GM18520 (cell line): ENCODE measurements at regions not wholly inside any gene's neighbourhood (a gene's known extent, or its start where the extent isn't known, plus 50 kb on each side); places are given as distances from the start of the nearest gene placed in this dataset.
"Not testable (repeated sequence)": the region's sequence is repeated elsewhere in the genome, so short reads cannot be mapped to it uniquely, and the experiment has no call there.

ENCODE experiments used
- ATAC-seq: cut with Tn5 transposase; IDR thresholded peaks from one replicate; pipeline ENCODE4 v1.9.1; 2021; ENCODE audit not compliant: unreplicated experiment

DNA sequence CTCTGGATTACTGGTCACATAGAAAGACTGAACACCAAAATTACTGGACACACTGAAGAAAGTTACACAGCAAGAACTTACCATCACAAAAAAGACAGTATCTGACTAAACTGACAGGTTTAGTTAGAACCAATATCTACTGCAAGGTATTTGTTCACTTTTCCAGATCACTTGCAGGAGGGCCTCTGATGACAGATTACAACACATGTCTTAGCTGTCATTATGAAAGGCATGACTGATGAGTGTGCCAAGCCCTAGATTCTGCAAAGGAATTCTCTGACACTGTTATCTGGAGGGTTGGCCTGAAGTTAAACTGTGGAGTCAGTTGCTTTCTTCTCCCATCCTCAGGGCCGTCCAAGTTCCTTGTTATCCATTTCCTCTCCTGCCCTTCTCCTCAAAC is 242.7 kb downstream of the KIF20B start:
- no peak for ATAC-seq

DNA sequence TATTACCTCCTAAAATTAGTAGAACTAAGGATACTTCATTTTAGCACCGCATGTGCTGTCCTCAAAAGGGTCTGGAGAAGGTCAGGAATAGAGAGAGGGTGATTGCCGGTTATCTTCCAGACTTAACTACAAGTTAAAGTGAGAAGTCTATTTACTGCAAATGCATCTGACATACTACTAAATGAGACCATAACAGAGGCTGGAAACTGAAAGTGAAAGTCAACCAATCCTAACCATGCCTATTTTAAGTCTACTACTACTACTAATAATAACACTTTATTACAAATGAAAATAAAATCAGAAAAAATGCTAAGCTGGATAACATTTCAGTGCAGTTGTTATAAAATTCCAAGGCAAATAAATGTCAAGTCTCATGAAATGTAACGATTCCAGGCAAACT is 244.7 kb downstream of the KIF20B start:
- ATAC-seq, result no peak

DNA sequence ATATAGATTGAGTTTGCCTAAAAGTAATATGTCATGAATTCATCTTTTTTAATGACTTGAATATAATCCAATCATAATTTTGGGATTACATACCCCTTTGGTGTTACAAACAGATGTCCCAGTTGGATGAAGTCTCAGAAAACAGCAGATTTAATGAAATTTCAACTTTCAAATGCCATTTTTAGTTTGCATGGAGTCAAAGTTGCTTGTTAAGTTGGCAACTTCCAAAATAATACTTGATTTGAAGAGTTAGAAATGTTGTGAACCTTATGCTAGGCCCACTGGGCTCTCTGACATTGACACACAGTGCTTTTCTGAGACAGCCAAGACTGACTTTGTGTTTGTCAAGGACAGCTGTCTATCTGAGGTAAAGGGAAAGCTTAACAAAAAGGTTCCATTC is 248.1 kb downstream of the KIF20B start:
- ATAC-seq, result no peak

DNA sequence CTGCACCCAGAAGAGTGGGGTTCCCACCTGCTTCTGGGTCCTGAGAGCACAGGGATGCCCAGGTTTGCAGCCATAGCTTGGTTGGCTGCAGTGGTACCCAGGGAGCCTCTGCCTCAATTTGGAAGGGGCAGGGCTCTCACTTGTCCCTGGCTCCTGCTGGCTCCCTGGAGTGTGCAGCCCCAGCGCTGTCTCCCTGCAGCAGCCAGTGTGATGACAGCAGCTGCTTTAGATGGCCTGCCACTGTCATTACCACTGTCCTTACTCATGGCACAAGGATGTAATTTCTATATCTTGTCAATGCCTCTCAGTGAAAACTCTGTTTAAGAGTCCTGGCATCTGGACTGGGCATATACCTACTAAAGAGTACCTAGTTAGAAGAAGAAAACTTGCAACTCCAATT is 250.9 kb downstream of the KIF20B start:
- no peak for ATAC-seq

DNA sequence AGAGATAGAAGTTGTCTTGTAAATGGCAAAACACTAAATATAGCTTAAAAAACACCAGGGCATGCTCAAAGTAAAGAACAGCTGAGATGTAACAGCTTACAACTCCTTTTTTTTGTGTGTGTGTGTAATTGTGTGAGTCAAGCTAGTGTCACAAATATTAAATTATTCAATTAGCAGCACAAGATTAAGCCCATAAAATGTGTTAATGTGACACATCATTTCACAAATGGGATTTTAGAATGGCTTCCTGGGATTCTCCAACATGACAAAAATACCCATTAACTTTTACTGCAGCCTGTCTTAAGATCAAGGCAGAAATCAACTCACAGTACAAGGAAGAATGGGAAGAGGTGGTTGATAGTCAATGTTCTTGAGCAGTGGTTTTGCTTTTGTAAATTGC is 251.4 kb downstream of the KIF20B start:
- no peak for ATAC-seq

DNA sequence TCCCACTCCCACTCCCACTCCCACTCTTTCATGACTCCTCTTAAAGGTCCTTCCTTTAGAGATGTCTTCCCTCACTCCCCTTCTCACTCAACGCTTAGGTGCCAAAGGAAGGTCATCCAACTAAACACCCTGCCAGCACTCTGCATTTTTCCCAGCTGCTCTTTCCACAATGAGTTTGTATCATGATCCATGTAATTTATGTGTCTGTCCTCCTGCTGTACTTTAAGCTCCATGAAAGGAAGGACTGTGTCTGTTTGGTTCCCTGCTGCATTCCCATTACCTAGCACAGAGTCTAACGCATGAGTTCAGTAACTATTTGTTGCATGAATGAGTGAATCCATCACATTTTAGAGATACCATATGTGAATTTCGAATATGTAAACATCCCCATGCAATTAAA is 252.7 kb downstream of the KIF20B start:
- no peak for ATAC-seq

DNA sequence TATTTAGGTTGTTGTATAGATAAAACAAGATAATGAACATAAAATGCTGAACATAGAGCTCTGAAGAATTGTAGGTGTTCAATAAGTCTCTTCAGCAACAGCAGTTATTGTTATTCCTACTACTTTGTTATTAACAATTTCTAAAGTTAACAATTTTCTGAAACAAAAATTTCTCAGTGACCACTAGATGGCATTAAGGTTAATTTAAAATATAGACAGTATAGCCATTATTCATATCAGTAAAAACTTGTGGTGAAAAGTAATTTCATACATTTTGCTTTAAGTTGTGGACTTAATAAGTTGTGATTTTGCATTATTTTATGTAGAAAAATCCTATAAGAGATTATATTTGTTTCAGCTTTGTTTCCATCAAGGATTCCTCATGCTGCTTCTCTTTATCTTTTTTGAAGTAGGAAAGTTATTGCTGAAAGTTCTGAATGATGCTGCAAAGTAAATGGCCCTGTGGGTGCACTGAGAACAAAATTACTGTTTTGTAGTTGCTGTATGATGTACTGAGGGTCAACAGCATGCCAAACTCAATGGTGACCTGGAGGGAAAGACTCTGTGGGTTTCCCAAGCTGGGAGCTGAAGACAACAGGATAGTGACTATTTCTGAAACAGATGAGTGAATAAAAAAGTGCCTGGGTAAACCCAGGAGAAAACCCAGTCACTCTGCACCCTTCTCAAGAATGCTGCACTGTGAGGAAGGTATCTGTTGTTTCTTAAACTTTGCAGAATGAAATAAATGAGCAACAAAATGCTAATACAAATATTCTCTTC is 253.6 kb downstream of the KIF20B start:
- ATAC-seq, result no peak

DNA sequence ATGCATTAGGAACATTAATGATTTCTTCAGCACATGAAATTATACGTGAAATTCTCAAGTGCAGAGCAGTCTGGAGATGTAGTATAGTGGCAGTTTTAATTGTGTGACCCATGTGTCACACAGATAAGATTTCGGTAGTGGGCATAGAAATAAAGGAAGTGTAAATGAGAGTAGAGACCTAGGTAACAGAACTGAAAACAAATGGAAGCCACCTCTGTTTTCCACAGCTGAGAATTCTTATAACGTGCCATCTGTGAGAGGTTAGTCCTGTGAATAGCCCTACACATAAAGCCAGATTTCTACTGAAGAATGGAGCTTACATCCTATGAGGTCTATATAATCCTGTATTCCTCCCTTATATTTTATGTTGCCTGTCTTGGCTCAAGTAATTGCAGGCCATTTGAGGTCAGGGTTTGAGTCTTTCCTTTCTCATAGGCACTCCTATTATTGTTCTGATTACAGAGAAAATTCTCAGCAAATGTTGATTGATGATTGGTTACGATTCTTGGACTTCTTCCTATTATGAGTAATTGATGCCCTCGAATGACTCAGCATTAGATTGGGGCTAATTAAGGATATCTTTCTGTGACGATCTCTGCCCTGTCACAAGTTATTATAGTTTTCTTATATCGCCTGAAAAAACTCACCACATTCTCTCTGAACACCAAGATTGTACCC is 258.2 kb downstream of the KIF20B start:
- ATAC-seq, result no peak

DNA sequence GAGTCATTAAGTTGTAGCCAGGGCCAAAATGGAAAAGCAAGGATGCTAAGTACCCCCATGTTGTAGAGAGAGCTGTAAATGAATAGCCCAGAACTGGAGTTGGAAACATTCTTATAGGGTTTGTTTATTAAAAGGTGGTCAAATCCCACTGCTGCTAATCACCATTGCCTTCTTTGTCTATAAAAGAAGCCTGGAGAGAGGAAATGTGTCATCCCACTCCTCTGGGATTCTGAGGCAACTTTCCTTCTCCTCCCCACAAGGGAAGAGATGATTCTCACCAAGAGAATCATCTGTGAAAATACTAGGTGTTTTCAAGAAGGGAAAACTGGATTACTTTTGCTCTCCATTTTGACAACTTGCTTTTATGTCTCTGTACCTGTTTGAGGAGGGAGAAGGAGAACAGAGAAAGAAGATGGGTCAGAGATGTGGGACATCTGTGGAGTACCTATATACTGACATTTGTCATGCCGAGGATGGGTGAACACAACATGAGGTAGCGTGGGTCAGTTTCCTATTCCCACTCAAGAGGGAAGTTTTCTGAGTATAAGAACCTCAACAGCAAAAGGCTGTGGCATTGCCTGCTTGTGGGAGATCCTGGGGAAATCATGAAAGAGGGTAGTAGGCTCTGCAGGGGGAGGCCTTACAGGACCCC is 262.2 kb downstream of the KIF20B start:
- ATAC-seq, result no peak

DNA sequence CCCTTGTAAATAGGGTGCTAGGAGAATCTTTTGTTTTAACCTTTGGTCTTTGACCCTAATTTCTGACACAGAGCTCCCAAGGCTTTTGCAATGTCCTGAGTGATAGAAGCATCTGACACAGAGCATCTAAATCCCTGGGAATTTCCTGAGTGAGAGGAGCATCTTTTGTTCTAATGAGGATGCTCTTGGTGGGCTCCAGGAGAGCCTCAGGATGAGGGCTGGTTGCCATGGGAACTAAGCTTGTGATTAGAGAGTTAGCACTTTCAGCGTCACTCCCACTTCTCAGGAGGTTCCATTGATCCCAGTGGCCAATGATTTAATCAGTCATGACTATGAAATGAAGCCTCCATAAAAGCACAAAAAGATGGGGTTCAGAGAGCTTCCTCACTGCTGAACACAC is 264.8 kb downstream of the KIF20B start:
- ATAC-seq, result no peak

DNA sequence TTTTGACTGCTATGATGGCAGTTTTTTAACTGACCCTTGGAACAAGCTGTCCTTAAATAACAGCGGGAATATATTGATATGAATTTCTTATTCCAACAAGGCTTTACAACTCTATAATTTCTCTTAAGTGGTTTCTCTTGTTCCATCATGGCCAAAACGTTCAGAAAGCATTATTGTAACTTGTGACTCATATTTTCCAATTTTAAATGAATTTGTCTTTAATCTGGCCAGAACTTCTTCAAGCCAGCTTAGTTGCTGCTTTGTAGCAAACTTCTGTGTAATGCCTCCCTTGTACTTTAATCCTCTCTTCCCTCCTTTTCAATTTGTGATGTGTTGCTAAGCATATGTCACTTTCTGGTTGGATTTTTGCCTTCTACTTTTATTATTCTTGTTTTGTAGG is 271.9 kb downstream of the KIF20B start:
- no peak for ATAC-seq

DNA sequence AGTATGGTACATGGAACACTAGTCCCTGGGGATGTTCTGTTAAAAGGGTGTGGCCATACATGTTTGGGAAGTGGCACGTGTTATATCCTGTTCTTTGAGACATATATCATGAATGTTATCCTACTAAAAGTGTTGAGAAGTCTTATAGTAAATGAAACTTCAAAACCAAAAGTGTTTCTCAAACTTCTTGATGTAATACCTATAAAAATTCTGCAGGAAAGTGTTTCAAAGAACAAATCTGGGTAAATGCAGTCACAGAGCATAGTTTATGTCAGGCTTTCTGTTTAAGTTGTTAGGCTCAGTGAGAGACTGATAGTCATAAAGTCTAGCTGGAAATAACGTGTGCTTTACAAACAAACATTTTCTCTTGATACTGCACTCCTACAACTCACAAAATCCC is 273.7 kb downstream of the KIF20B start:
- ATAC-seq, result no peak

DNA sequence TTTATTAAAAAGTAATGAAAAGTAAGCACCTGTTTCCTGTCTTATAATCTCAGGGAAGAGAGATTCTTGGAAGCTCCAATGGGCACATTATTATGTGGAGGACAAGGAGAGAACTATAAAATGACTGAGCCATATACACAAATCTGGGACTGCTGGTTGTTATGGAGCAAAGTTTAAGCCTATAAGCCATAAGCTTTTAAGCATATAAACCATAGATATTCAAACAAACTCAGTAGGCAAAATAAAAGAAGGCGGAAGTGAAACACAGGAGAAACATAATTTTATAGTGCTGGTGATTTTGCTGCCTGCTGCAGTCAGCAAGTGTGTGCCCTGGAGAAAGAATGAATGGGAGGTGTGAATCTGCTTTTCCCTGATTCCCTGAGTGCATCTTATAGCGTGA is 274.4 kb downstream of the KIF20B start:
- ATAC-seq, result no peak

DNA sequence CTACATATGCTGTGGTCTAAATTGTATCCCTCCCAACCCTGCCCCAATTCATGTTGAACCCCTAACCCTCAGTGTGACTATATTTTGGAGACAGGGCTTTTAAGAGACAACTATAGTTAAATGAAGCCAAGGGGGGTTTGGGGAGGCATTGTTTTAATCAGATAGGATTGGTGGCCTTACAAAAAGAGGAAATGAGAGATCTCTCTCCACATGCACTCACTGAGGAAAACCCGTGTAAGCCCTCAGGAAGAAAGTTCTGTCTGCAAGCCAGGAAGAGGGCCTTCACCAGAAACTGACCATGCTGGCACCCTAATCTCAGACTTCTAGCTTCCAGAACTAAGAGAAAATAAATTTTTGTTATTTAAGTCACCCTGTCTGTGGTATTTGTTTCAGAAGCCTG is 276.7 kb downstream of the KIF20B start:
- no peak for ATAC-seq

DNA sequence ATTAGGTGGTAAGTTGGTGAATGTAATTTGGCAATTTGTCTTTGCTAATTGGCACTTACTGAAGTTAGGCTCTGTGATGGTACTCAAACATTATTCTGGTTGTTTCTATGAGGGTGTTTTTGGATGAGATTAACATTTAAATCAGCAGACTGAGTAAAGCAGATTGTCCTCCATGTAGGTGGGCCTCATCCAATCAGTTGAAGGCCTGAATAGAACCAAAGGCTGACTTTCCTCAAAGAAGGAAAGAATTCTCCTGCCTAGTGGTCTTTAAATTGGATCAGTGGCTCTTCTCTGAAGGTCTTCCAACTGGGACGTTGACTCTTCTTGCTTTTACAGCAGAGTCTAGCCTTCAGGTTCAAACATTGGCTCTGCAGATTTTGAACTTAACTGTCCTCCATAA is 278.3 kb downstream of the KIF20B start:
- no peak for ATAC-seq

DNA sequence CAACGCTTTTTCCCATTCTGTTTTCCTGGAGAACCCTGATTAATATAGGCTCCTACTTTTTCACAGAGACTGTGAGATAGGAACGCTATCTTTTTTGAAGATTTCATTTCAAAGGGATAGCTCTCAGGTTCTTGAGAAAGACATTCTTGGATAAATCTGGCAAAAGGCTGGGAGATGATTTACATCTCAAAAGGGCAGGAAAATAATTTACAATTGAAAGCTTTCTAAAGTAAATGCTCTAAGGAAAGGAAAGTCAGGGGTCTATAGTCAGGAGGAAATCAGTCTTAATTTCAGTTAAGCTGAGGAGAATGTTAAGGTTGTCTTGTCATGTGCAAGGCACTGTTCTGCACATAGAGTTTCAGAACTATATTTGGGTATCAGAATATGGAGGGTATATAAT is 278.8 kb downstream of the KIF20B start:
- no peak for ATAC-seq

DNA sequence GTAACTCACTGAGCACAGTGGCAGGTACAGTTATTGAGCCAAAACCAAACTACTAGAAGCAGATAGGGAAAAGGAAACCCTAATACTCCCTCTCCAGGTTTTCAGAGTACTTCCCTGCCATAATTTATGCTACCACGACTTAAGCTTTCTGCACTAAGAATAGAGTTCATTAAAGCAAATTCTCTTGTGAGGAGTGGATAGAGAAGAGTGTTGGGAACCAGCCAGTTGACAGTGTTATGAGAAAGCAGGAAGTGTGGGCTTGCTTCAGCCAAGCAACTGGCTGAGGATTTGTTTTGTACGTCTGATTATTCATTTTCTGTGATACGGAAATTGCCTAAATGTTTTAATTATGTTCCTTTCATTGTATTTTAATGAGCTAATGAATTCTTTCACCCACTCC is 280.5 kb downstream of the KIF20B start:
- no peak for ATAC-seq

DNA sequence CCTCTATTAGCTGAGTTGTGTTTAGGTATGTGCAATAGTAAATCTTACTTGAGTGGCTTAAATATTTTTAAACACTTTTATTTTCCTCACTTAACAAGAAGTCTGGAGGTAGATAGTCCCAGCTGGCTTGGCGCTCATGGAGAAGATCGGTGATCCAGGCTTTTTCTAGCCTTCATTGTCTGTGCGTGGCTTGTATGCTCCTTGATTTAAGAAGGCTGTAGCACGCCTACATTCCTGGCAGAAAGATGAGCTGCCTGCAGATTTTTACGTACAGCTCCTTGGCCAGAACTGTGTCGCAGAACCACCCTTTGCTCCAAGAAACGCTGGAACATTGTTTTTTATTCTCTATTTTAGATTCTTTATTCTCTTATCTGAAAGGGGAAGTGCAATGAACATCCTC is 284.1 kb downstream of the KIF20B start:
- no peak for ATAC-seq

DNA sequence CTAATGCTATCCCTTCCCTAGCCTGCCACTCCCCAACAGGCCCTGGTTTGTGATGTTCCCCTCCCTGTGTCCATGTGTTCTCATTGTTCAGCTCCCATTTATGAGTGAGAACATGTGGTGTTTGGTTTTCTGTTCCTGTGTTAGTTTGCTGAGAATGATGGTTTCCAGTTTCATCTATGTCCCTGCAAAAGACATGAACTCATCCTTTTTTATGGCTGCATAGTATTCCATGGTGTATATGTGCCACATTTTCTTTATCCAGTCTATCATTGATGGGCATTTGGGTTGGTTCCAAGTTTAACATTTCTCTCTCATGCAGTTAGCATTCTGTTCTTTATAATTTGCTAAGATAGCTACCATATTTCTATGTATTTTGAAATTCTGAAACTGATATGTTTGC is 287.0 kb downstream of the KIF20B start:
- not testable (repeated sequence) for ATAC-seq

DNA sequence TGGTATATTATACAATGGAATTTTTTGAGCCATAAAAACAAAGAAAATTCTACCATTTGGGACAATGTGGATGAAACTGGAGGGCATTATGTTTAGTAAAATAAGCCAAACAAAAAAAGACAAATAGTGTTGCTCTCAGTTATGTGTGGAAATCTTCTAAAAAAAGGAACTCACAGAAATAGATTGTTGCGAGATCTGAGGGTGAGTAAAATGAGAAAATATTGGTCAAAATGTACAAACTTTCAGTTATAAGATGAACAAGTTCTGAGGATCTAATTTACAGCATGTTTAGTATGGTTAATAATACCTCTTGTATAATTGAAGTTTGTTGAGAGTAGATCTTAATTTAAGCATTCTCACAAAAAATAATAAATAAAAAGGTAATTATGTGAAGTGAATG is 291.2 kb downstream of the KIF20B start:
- ATAC-seq, result no peak

DNA sequence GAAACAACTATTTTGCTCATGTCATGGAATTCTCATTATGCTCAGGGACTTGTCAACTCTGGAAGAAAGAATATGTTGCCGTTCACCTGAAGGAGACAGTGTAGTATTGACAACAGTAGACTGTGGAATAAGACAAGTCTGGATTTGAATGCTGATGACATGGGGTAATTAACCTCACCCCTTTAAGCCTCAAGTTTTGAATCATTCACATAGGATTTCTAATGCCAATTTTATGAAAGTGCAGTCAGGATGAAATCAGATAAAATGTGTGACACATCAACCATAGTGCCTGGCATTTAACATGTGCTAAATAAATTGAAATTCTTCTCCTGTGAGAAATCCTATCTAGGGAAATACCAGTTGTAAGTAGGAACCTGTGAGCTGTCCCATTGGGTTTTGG is 305.8 kb downstream of the KIF20B start:
- no peak for ATAC-seq

DNA sequence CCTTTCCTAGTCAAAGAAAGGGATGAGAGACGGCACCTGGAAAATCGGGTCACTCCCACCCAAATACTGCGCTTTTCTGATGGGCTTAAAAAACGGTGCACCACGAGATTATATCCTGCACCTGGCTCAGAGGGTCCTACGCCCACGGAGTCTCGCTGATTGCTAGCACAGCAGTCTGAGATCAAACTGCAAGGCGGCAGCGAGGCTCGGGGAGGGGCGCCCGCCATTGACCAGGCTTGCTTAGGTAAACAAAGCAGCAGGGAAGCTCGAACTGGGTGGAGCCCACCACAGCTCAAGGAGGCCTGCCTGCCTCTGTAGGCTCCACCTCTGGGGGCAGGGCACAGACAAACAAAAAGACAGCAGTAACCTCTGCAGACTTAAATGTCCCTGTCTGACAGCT is 309.9 kb downstream of the KIF20B start:
- not testable (repeated sequence) for ATAC-seq
